Activated CD8-positive, alpha-beta T cell treated with anti-CD3 and anti-CD28 coated beads for 36 hours (primary cell): ENCODE measurements at regions not wholly inside any gene's neighbourhood (a gene's known extent, or its start where the extent isn't known, plus 50 kb on each side); places are given as distances from the start of the nearest gene placed in this dataset.

Source experiments
- ATAC-seq: fragments of 200-7000 bp; cut with Tn5 transposase; one replicate; pipeline ENCODE4 v1.10.0; 2021; ENCODE audit warnings: mild to moderate bottlenecking, moderate library complexity
- CTCF ChIA-PET: fragments of 350-600 bp; sonication (Branson Sonifier 250); formaldehyde crosslinking; loops from one replicate; lab custom pipeline; 2021; ENCODE audit warnings: antibody characterized with exemption; lab: Charles Lee
- POLR2A ChIA-PET: fragments of 350-600 bp; sonication (Branson Sonifier 250); formaldehyde crosslinking; loops from one replicate; lab custom pipeline; 2021; ENCODE audit warnings: antibody characterized with exemption; lab: Charles Lee
- DNase-seq: peaks from one replicate; pipeline ENCODE4 v3.0.0-alpha.2; 2020
- H3K27ac Mint-ChIP-seq: one replicate; pipeline ENCODE4 v1.8.0; 2021; ENCODE audit warnings: mild to moderate bottlenecking, mixed read lengths
- H3K27me3 Mint-ChIP-seq: one replicate; pipeline ENCODE4 v1.8.0; 2021; ENCODE audit warnings: mixed read lengths
- H3K36me3 Mint-ChIP-seq: one replicate; pipeline ENCODE4 v1.8.0; 2021; ENCODE audit warnings: low read depth, mixed read lengths
- H3K4me1 Mint-ChIP-seq: one replicate; pipeline ENCODE4 v1.8.0; 2021; ENCODE audit warnings: low read depth, mixed read lengths
- H3K4me3 Mint-ChIP-seq: one replicate; pipeline ENCODE4 v1.8.0; 2021; ENCODE audit warnings: mild to moderate bottlenecking, moderate library complexity, mixed read lengths
- H3K9me3 Mint-ChIP-seq: one replicate; pipeline ENCODE4 v1.8.0; 2021; ENCODE audit warnings: mixed read lengths
- CTCF ChIP-seq: fragments of 200-600 bp; IDR thresholded peaks from one replicate; pipeline ENCODE4 v1.8.0; 2022; ENCODE audit warnings: antibody characterized with exemption, mild to moderate bottlenecking
- intact Hi-C: fragments of 100-400 bp; cut with micrococcal nuclease; formaldehyde crosslinking; loops from one replicate; pipeline ENCODE4 v1.10.0; 2022

GRCh38 chr16:60815865-60816264 is 1220.4 kb downstream of the CDH8 start:
- no peak for DNase-seq

GRCh38 chr16:60815033-60815432 is 1221.2 kb downstream of the CDH8 start:
- intact Hi-C loops = no loop called here
- TF ChIP-seq CTCF = no peak
- no peaks in the 10 kb centered on the region for H3K27me3 Mint-ChIP-seq
- peaks cover 4% of the 10 kb centered on the region for H3K9me3 Mint-ChIP-seq
- ChIA-PET CTCF (no interaction called here), POLR2A (no interaction called here)
- H3K27ac Mint-ChIP-seq = no peak overlapping the region
- no peaks in the 10 kb centered on the region for H3K36me3 Mint-ChIP-seq
- DNase-seq (no peak), ATAC-seq (no peak)
- H3K4me1 Mint-ChIP-seq = no peaks in the 10 kb centered on the region
- H3K4me3 Mint-ChIP-seq = no peak overlapping the region

More at GRCh38 chr16:60815865-60816264, 1220.4 kb downstream of the CDH8 start:
- no peak for TF ChIP-seq CTCF
- no peak for ATAC-seq
- ChIA-PET CTCF (no interaction called here), POLR2A (no interaction called here)
- peaks cover 6% of the 10 kb centered on the region for H3K9me3 Mint-ChIP-seq
- no peak overlapping the region for H3K27ac Mint-ChIP-seq
- no peak overlapping the region for H3K4me3 Mint-ChIP-seq
- no peaks in the 10 kb centered on the region for H3K27me3 Mint-ChIP-seq
- no peaks in the 10 kb centered on the region for H3K4me1 Mint-ChIP-seq
- intact Hi-C loops = no loop called here
- no peaks in the 10 kb centered on the region for H3K36me3 Mint-ChIP-seq

- TF ChIP-seq CTCF = no peak
- H3K27me3 Mint-ChIP-seq = no peaks in the 10 kb centered on the region
- H3K36me3 Mint-ChIP-seq = no peaks in the 10 kb centered on the region
- ATAC-seq (no peak), DNase-seq (no peak)
- intact Hi-C loops = no loop called here
- peaks cover 2% of the 10 kb centered on the region for H3K9me3 Mint-ChIP-seq
- CTCF ChIA-PET = no interaction called here
- no peaks in the 10 kb centered on the region for H3K4me1 Mint-ChIP-seq
- H3K4me3 Mint-ChIP-seq = no peak overlapping the region
- H3K27ac Mint-ChIP-seq = no peak overlapping the region
- POLR2A ChIA-PET = no interaction called here
Observed at GRCh38 chr16:60811657-60812056, 1224.6 kb downstream of the CDH8 start.

GRCh38 chr16:60811051-60811608 is 1225.1 kb downstream of the CDH8 start:
- POLR2A ChIA-PET = no interaction called here
- DNase-seq = no peak
- intact Hi-C loops = no loop called here
- ATAC-seq = no peak
- H3K9me3 Mint-ChIP-seq = peaks cover 4% of the 10 kb centered on the region
- H3K36me3 Mint-ChIP-seq = no peaks in the 10 kb centered on the region
- CTCF ChIA-PET = no interaction called here
- no peak for TF ChIP-seq CTCF
- H3K4me3 Mint-ChIP-seq = no peak overlapping the region
- no peak overlapping the region for H3K27ac Mint-ChIP-seq
- H3K27me3 Mint-ChIP-seq = no peaks in the 10 kb centered on the region
- H3K4me1 Mint-ChIP-seq = no peaks in the 10 kb centered on the region

GRCh38 chr16:60810250-60810649 is 1226.0 kb downstream of the CDH8 start:
- CTCF ChIA-PET = no interaction called here

More at GRCh38 chr16:60810250-60810649, 1226.0 kb downstream of the CDH8 start:
- POLR2A ChIA-PET = no interaction called here
- no peaks in the 10 kb centered on the region for H3K27me3 Mint-ChIP-seq
- H3K4me3 Mint-ChIP-seq = no peak overlapping the region
- H3K27ac Mint-ChIP-seq = no peak overlapping the region
- H3K4me1 Mint-ChIP-seq = no peaks in the 10 kb centered on the region
- ATAC-seq (no peak), DNase-seq (no peak)
- intact Hi-C loops = no loop called here
- no peaks in the 10 kb centered on the region for H3K36me3 Mint-ChIP-seq
- H3K9me3 Mint-ChIP-seq = peaks cover 4% of the 10 kb centered on the region
- no peak for TF ChIP-seq CTCF
